Sigmoid colon (tissue), 4 donors: ENCODE measurements at regions not wholly inside any gene's neighbourhood (a gene's known extent, or its start where the extent isn't known, plus 50 kb on each side); places are given as distances from the start of the nearest gene placed in this dataset.

ENCODE experiments used
- EP300 ChIP-seq, 4 donors: sonication (generic); formaldehyde crosslinking; IDR thresholded peaks; one replicate each; pipeline ENCODE4 v1.6.1; 2017; ENCODE audit warnings: antibody characterized with exemption in 4 of 4
- POLR2A ChIP-seq, 2 donors: fragments of 450-650 bp; IDR thresholded peaks; one replicate each; pipeline ENCODE4 v1.6.1; 2016; ENCODE audit warnings: antibody characterized with exemption in 2 of 2, mild to moderate bottlenecking in 2 of 2, moderate library complexity in 2 of 2
- TF ChIP-seq, protein P1 (sequence below), 4 experiments: fragments of 450-650 bp in 3 of 4; fragments of 200-600 bp in 1 of 4; IDR thresholded peaks; one replicate each; pipeline ENCODE4 v1.5.1; 2016 to 2019; ENCODE audit warnings: antibody characterized with exemption in 4 of 4, mild to moderate bottlenecking in 3 of 4, moderate library complexity in 2 of 4

DNA sequence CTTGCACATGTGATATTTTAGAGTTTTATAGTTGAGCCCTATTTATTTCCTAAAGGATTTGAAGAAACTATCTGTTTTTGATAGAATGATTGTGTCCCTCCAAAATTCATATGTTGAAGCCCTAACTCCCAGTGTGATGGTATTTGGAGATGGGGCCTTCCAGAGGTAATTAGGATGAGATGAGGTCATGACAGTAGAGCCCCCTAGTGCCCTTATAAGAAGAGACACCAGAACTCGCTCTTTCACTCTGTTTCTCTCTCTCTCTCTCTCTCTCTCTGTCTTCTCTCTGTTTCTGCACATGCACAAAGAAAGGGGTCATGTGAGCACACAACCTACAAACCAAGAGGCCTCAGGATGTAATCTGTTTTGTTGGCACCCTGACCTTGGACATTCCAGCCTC lies 921.9 kb upstream of the DIAPH2 start:
- TF ChIP-seq, protein P1, sequence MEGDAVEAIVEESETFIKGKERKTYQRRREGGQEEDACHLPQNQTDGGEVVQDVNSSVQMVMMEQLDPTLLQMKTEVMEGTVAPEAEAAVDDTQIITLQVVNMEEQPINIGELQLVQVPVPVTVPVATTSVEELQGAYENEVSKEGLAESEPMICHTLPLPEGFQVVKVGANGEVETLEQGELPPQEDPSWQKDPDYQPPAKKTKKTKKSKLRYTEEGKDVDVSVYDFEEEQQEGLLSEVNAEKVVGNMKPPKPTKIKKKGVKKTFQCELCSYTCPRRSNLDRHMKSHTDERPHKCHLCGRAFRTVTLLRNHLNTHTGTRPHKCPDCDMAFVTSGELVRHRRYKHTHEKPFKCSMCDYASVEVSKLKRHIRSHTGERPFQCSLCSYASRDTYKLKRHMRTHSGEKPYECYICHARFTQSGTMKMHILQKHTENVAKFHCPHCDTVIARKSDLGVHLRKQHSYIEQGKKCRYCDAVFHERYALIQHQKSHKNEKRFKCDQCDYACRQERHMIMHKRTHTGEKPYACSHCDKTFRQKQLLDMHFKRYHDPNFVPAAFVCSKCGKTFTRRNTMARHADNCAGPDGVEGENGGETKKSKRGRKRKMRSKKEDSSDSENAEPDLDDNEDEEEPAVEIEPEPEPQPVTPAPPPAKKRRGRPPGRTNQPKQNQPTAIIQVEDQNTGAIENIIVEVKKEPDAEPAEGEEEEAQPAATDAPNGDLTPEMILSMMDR (IDR thresholded peaks at IDR 0.05), result no peak
- TF ChIP-seq POLR2A (IDR thresholded peaks at IDR 0.05), result no peak
- no peak for TF ChIP-seq EP300 (IDR thresholded peaks at IDR 0.05)
